ENCODE measurements at regions not wholly inside any gene's neighbourhood (a gene's known extent, or its start where the extent isn't known, plus 50 kb on each side); places are given as distances from the start of the nearest gene placed in this dataset.

DNA sequence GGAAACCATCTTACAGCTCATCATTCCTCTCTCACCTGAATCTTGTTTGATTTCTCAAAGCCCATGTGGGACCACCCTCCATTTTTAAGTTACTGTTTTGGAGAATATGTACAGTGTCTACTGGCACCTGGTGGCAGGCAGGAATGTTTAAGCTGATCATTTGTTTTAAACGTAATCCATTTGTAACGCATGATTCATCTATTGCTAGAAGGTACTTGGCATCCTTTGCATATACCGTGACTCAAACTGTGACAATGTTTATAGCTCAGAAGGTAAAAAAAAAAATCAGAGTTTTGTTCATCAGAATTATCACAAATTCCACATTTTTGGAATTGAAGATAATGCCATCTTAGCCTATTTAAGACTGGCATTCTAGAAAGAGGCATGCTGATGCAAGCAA lies 1007.5 kb upstream of the EEF2KMT start:
- TF ChIP-seq, protein P1, sequence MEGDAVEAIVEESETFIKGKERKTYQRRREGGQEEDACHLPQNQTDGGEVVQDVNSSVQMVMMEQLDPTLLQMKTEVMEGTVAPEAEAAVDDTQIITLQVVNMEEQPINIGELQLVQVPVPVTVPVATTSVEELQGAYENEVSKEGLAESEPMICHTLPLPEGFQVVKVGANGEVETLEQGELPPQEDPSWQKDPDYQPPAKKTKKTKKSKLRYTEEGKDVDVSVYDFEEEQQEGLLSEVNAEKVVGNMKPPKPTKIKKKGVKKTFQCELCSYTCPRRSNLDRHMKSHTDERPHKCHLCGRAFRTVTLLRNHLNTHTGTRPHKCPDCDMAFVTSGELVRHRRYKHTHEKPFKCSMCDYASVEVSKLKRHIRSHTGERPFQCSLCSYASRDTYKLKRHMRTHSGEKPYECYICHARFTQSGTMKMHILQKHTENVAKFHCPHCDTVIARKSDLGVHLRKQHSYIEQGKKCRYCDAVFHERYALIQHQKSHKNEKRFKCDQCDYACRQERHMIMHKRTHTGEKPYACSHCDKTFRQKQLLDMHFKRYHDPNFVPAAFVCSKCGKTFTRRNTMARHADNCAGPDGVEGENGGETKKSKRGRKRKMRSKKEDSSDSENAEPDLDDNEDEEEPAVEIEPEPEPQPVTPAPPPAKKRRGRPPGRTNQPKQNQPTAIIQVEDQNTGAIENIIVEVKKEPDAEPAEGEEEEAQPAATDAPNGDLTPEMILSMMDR (IDR thresholded peaks at IDR 0.05) = no peak
- no peak for TF ChIP-seq POLR2A (IDR thresholded peaks at IDR 0.05)

Data from uterus (tissue), 2 donors.